ENCODE measurements at regions not wholly inside any gene's neighbourhood (a gene's known extent, or its start where the extent isn't known, plus 50 kb on each side); places are given as distances from the start of the nearest gene placed in this dataset.
"Not testable (repeated sequence)": the region's sequence is repeated elsewhere in the genome, so short reads cannot be mapped to it uniquely, and the experiment has no call there.

- Histone ChIP-seq H3K36me3 (no peaks in the 10 kb centered on the region), H3K4me3 (no peak overlapping the region), H3K9me3 (no peaks in the 10 kb centered on the region), H3K27me3 (no peaks in the 10 kb centered on the region), H3K27ac (no peak overlapping the region), H3K4me1 (no peaks in the 10 kb centered on the region)
- TF ChIP-seq POLR2AphosphoS5 (IDR thresholded peaks at IDR 0.05) (no peak), POLR2A (IDR thresholded peaks at IDR 0.05) (no peak), CTCF (IDR thresholded peaks at IDR 0.05) (no peak)
- intact Hi-C loops (cut with DNase I; ENCODE audit: low total_unique reads), result no loop called here
- no peak for DNase-seq (ENCODE audit: low spot score in 2 of 2)
These were observed 1528.0 kb downstream of the SLITRK5 start for GRCh38 chr13:89199138-89199537.

GRCh38 chr13:89204435-89204834 lies 1533.3 kb downstream of the SLITRK5 start:
- Histone ChIP-seq H3K27ac (no peak overlapping the region), H3K4me1 (no peaks in the 10 kb centered on the region), H3K27me3 (no peaks in the 10 kb centered on the region), H3K9me3 (no peaks in the 10 kb centered on the region), H3K36me3 (no peaks in the 10 kb centered on the region), H3K4me3 (no peak overlapping the region)
- TF ChIP-seq POLR2A (IDR thresholded peaks at IDR 0.05), result no peak
- TF ChIP-seq POLR2AphosphoS5 (IDR thresholded peaks at IDR 0.05), result no peak
- TF ChIP-seq CTCF (IDR thresholded peaks at IDR 0.05), result no peak
- intact Hi-C loops (cut with DNase I; ENCODE audit: low total_unique reads), result no loop called here
- no peak for DNase-seq (ENCODE audit: low spot score in 2 of 2)

- intact Hi-C loops (cut with DNase I; ENCODE audit: low total_unique reads), result no loop called here
- Histone ChIP-seq H3K4me1 (no peaks in the 10 kb centered on the region), H3K27me3 (no peaks in the 10 kb centered on the region), H3K9me3 (no peaks in the 10 kb centered on the region), H3K4me3 (no peak overlapping the region), H3K27ac (no peak overlapping the region), H3K36me3 (no peaks in the 10 kb centered on the region)
- DNase-seq (ENCODE audit: low spot score in 2 of 2), result no peak
- TF ChIP-seq POLR2A (IDR thresholded peaks at IDR 0.05), result no peak
- TF ChIP-seq CTCF (IDR thresholded peaks at IDR 0.05), result no peak
- TF ChIP-seq POLR2AphosphoS5 (IDR thresholded peaks at IDR 0.05), result no peak
These were observed 1534.8 kb downstream of the SLITRK5 start for GRCh38 chr13:89205856-89206520.

GRCh38 chr13:89212186-89212585 lies 1541.0 kb downstream of the SLITRK5 start:
- Histone ChIP-seq H3K9me3 (no peaks in the 10 kb centered on the region), H3K36me3 (no peaks in the 10 kb centered on the region), H3K4me3 (no peak overlapping the region), H3K4me1 (no peaks in the 10 kb centered on the region), H3K27me3 (no peaks in the 10 kb centered on the region), H3K27ac (no peak overlapping the region)
- DNase-seq (ENCODE audit: low spot score in 2 of 2), result no peak
- intact Hi-C loops (cut with DNase I; ENCODE audit: low total_unique reads), result no loop called here
- TF ChIP-seq CTCF (IDR thresholded peaks at IDR 0.05), result no peak
- TF ChIP-seq POLR2A (IDR thresholded peaks at IDR 0.05), result no peak
- TF ChIP-seq POLR2AphosphoS5 (IDR thresholded peaks at IDR 0.05), result no peak

- Histone ChIP-seq H3K27ac (no peak overlapping the region), H3K36me3 (no peaks in the 10 kb centered on the region), H3K4me3 (no peak overlapping the region), H3K27me3 (no peaks in the 10 kb centered on the region), H3K4me1 (no peaks in the 10 kb centered on the region), H3K9me3 (no peaks in the 10 kb centered on the region)
- TF ChIP-seq CTCF (IDR thresholded peaks at IDR 0.05), result no peak
- no peak for TF ChIP-seq POLR2AphosphoS5 (IDR thresholded peaks at IDR 0.05)
- DNase-seq (ENCODE audit: low spot score in 2 of 2), result no peak
- intact Hi-C loops (cut with DNase I; ENCODE audit: low total_unique reads), result no loop called here
These were observed 1543.0 kb downstream of the SLITRK5 start for GRCh38 chr13:89214185-89214584.

- H3K27me3 ChIP-seq; DNase-seq (ENCODE audit: low spot score in 2 of 2); H3K4me1 ChIP-seq; H3K36me3 ChIP-seq; intact Hi-C loops (cut with DNase I; ENCODE audit: low total_unique reads); H3K9me3 ChIP-seq; H3K27ac ChIP-seq; H3K4me3 ChIP-seq: not testable (repeated sequence)
These were observed 1544.1 kb downstream of the SLITRK5 start for GRCh38 chr13:89215319-89215718.
